GM10248 (cell line): ENCODE measurements at regions not wholly inside any gene's neighbourhood (a gene's known extent, or its start where the extent isn't known, plus 50 kb on each side); places are given as distances from the start of the nearest gene placed in this dataset.

Experiments used
- CTCF ChIA-PET: fragments of 300-600 bp; sonication (Branson Sonifier 250); formaldehyde crosslinking; extraction: SDS; loops from one replicate; lab custom pipeline; 2021; ENCODE audit warnings: antibody characterized with exemption; lab: Yijun Ruan, JAX
- POLR2A ChIA-PET: fragments of 350-650 bp; sonication (Branson Sonifier 250); formaldehyde crosslinking; extraction: SDS; loops from one replicate; lab custom pipeline; 2020; ENCODE audit warnings: antibody characterized with exemption; lab: Yijun Ruan, JAX
- DNase-seq: peaks from one replicate; pipeline ENCODE4 v3.0.0; 2012; ENCODE audit errors: extremely low spot score
- TF ChIP-seq, protein P1 (sequence below): IDR thresholded peaks from 2 replicates; pipeline ENCODE4 v1.5.1; 2012; ENCODE audit warnings: mild to moderate bottlenecking, low read depth; ENCODE audit errors: extremely low read depth, missing control alignments, control extremely low read depth

DNA sequence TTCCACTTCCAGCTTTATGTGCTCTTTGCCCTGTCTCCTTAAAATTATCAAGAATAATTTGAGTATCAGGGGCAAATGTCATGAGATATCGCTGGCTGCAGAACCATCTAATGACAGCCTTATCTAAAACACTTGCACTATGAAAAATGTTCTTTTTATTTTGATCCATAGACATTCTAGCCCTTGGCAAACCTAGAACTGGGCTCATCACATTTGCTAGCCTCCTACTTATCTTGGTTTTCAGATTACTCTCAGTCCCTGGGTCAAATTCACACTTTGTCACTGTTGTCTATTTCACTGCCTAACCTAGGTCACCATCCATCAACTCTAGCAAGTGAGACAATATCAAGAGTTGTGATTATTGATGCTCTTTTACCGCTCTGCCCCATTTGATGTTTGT, 59.9 kb upstream of the IPO9 start:
- no peak for DNase-seq
- CTCF ChIA-PET = interaction anchor here (1.4 to 2.2 kb wide), 3 partner anchors 10 to 26 kb away, joined by 3 to 8 read pairs (median 4); no protein-coding TSS in a partner anchor
- TF ChIP-seq, protein P1, sequence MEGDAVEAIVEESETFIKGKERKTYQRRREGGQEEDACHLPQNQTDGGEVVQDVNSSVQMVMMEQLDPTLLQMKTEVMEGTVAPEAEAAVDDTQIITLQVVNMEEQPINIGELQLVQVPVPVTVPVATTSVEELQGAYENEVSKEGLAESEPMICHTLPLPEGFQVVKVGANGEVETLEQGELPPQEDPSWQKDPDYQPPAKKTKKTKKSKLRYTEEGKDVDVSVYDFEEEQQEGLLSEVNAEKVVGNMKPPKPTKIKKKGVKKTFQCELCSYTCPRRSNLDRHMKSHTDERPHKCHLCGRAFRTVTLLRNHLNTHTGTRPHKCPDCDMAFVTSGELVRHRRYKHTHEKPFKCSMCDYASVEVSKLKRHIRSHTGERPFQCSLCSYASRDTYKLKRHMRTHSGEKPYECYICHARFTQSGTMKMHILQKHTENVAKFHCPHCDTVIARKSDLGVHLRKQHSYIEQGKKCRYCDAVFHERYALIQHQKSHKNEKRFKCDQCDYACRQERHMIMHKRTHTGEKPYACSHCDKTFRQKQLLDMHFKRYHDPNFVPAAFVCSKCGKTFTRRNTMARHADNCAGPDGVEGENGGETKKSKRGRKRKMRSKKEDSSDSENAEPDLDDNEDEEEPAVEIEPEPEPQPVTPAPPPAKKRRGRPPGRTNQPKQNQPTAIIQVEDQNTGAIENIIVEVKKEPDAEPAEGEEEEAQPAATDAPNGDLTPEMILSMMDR = no peak
- POLR2A ChIA-PET = no interaction called here

- CTCF ChIA-PET = interaction anchor here (1.8 to 2.2 kb wide), 2 partner anchors 23 to 61 kb away, joined by 5 to 8 read pairs; no protein-coding TSS in a partner anchor
Measured at GRCh38 chr1:201769966-201770365, 59.0 kb upstream of the IPO9 start.

DNA sequence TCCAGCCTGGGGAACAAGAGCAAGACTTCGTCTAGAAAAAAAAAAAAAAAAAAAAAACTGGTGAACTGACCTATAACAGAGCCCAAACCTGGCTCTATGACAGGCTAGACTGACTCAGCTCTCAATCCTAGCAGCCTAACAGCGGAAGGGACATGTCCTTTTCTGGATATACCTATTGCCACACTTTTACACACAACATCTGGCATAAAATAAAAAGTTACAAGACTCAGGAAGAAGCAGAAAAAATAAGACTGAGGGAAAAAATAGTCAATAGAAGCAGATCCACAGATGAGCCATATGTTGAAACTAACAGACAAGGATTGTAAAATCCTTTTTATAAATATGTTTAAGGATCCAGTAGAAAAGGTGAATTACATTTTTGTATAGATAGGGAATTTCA, 57.5 kb upstream of the IPO9 start:
- POLR2A ChIA-PET = no interaction called here
- no peak for DNase-seq
- CTCF ChIA-PET = interaction anchor here (1.2 to 1.8 kb wide), 2 partner anchors 22 to 62 kb away, joined by 3 to 5 read pairs; no protein-coding TSS in a partner anchor
- TF ChIP-seq, protein P1 = no peak

More at GRCh38 chr1:201769966-201770365, 59.0 kb upstream of the IPO9 start:
- POLR2A ChIA-PET = no interaction called here
- TF ChIP-seq, protein P1 = no peak
- no peak for DNase-seq

DNA sequence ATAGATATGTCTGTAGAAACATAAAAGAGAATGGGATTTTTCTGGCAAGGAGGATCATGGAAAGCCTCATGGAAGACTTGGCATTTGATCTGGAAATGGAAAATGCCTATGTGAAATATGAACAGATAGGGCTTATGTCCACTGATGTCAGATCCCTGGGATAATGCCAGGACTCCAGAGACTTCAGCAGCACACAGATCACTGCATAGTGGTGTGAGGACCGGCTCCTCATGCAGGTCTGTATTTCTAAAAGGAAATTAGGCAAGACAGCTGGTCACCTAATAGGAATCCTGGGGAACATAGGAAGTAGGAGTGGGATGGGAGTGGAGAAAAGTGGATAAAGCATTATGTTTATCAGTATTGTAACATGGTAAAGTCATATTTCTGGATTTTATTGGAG, 56.8 kb upstream of the IPO9 start:
- TF ChIP-seq, protein P1 = no peak
- ChIA-PET POLR2A (no interaction called here), CTCF (interaction anchor here (1.2 to 1.8 kb wide), 2 partner anchors 21 kb away, joined by 3 to 10 read pairs; no protein-coding TSS in a partner anchor)
- DNase-seq = no peak

DNA sequence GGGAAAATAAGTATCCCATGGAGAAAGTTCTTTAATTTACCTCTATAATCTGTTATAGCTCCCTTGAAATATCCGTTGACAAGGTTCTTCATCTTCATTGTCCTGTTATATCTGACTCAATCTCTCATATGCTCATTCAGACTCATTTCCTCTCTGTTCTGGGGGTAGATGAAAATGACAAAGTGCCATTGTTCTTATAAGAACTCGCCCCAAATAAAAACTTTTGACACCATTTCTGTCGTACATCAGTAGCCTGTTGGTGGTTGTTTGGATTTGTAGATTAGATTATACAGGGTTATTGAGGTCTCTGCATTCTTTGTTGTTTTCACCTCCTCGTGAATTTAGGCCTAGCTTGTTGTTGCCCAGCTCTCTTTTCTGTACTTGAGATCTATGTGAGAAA, 55.2 kb upstream of the IPO9 start:
- DNase-seq = no peak
- TF ChIP-seq, protein P1 = no peak
- POLR2A ChIA-PET = no interaction called here
- CTCF ChIA-PET = interaction anchor here (0.7 to 1.8 kb wide), 8 partner anchors 11 to 519 kb away, joined by 3 to 10 read pairs (median 3); no protein-coding TSS in a partner anchor

GRCh38 chr1:201774224-201774982, 54.6 kb upstream of the IPO9 start:
- TF ChIP-seq, protein P1 = no peak
- DNase-seq = no peak
- ChIA-PET CTCF (interaction anchor here (1.1 to 1.8 kb wide), 8 partner anchors 10 to 520 kb away, joined by 3 to 10 read pairs (median 3); no protein-coding TSS in a partner anchor), POLR2A (no interaction called here)
